ACHN (cell line): ENCODE measurements at regions not wholly inside any gene's neighbourhood (a gene's known extent, or its start where the extent isn't known, plus 50 kb on each side); places are given as distances from the start of the nearest gene placed in this dataset.
"Not testable (repeated sequence)": the region's sequence is repeated elsewhere in the genome, so short reads cannot be mapped to it uniquely, and the experiment has no call there.

Source experiments
- DNase-seq: peaks from one replicate; pipeline ENCODE4 v3.0.0-alpha.2; 2015
- in situ Hi-C: cut with HindIII; loops from 2 replicates; pipeline ENCODE4 v1.10.0; 2017; ENCODE audit warnings: low sequenced_read_pairs, low pct_ligation_motif_present, low pct_unique_long_range_greater_than_20kb

GRCh38 chr11:71322861-71323582 is 70.6 kb upstream of the SHANK2 start:
- in situ Hi-C loops: no loop called here

GRCh38 chr11:71322192-71322735 is 69.9 kb upstream of the SHANK2 start:
- in situ Hi-C loops: no loop called here
- no peak for DNase-seq

More at GRCh38 chr11:71322861-71323582, 70.6 kb upstream of the SHANK2 start:
- DNase-seq: no peak

GRCh38 chr11:71321433-71322191 is 69.2 kb upstream of the SHANK2 start:
- no peak for DNase-seq
- in situ Hi-C loops: no loop called here

- no peak for DNase-seq
- in situ Hi-C loops: no loop called here
Observed at GRCh38 chr11:71316701-71317100, 64.3 kb upstream of the SHANK2 start.

- in situ Hi-C loops, DNase-seq: not testable (repeated sequence)
Observed at GRCh38 chr11:71312616-71313015, 60.2 kb upstream of the SHANK2 start.

GRCh38 chr11:71311928-71312510 is 59.6 kb upstream of the SHANK2 start:
- in situ Hi-C loops: no loop called here

GRCh38 chr11:71311176-71311925 is 59.0 kb upstream of the SHANK2 start:
- in situ Hi-C loops: no loop called here
- DNase-seq: no peak

More at GRCh38 chr11:71311928-71312510, 59.6 kb upstream of the SHANK2 start:
- no peak for DNase-seq

- in situ Hi-C loops: no loop called here
- DNase-seq: no peak
Observed at GRCh38 chr11:71310184-71310583, 57.8 kb upstream of the SHANK2 start.

- DNase-seq: no peak
- in situ Hi-C loops: no loop called here
Observed at GRCh38 chr11:71309611-71310010, 57.2 kb upstream of the SHANK2 start.

- no peak for DNase-seq
- in situ Hi-C loops: no loop called here
Observed at GRCh38 chr11:71309181-71309580, 56.8 kb upstream of the SHANK2 start.

- in situ Hi-C loops: no loop called here
- DNase-seq: no peak
Observed at GRCh38 chr11:71307811-71308645, 55.7 kb upstream of the SHANK2 start.

- in situ Hi-C loops: no loop called here
- DNase-seq: no peak
Observed at GRCh38 chr11:71305451-71306125, 53.2 kb upstream of the SHANK2 start.

- DNase-seq: no peak
- in situ Hi-C loops: no loop called here
Observed at GRCh38 chr11:71305041-71305440, 52.7 kb upstream of the SHANK2 start.

- in situ Hi-C loops: no loop called here
- DNase-seq: no peak
Observed at GRCh38 chr11:71304491-71304890, 52.1 kb upstream of the SHANK2 start.

- in situ Hi-C loops: no loop called here
- DNase-seq: no peak
Observed at GRCh38 chr11:71304045-71304444, 51.7 kb upstream of the SHANK2 start.

GRCh38 chr11:71302911-71303310 is 50.5 kb upstream of the SHANK2 start:
- in situ Hi-C loops: no loop called here
- no peak for DNase-seq

GRCh38 chr11:71302534-71302909 is 50.1 kb upstream of the SHANK2 start:
- DNase-seq: no peak
- in situ Hi-C loops: no loop called here
